IMR-90 (cell line): ENCODE measurements at regions not wholly inside any gene's neighbourhood (a gene's known extent, or its start where the extent isn't known, plus 50 kb on each side); places are given as distances from the start of the nearest gene placed in this dataset.

Experiments used
- ATAC-seq: fragments of 200-7000 bp; cut with Tn5 transposase; 2 replicates; pipeline ENCODE4 v1.9.1; 2020; ENCODE audit warnings: low read depth, mild to moderate bottlenecking, moderate library complexity
- BruUV-seq: library from RNA; stranded (reverse); fragments of 400-500 nt; replicated peaks from 2 replicates; lab custom pipeline; 2021; lab: Mats Ljungman, UMichigan
- CTCF ChIA-PET: fragments of 300-600 bp; formaldehyde crosslinking; extraction: SDS; loops from one replicate; lab custom pipeline; 2021; ENCODE audit warnings: antibody characterized with exemption; lab: Yijun Ruan, JAX
- POLR2A ChIA-PET: fragments of 300-600 bp; sonication (Branson Sonifier 250); formaldehyde crosslinking; loops from one replicate; lab custom pipeline; 2022; ENCODE audit warnings: antibody characterized with exemption; ENCODE audit not compliant: unreplicated experiment; lab: Charles Lee
- DNase-seq: peaks from one replicate; pipeline ENCODE4 v3.0.0; 2013
- H2AFZ ChIP-seq: replicated peaks from 2 replicates; pipeline ENCODE3; 2013; ENCODE audit warnings: low read length, mild to moderate bottlenecking; ENCODE audit not compliant: poor library complexity
- H2AK5ac ChIP-seq: 2 replicates; pipeline ENCODE4 v1.6.1; 2013; ENCODE audit warnings: low read depth, low read length, inconsistent platforms
- H2AK9ac ChIP-seq: replicated peaks from 2 replicates; pipeline ENCODE3; 2013; ENCODE audit warnings: mild to moderate bottlenecking, low read depth, low read length, moderate library complexity; ENCODE audit not compliant: poor library complexity
- H2BK120ac ChIP-seq: 2 replicates; pipeline ENCODE4 v1.6.1; 2013; ENCODE audit warnings: low read depth, low read length, inconsistent platforms
- H2BK15ac ChIP-seq: 3 replicates; pipeline ENCODE4 v1.6.1; 2013; ENCODE audit warnings: low read depth, low read length, inconsistent platforms
- H2BK20ac ChIP-seq: 2 replicates; pipeline ENCODE4 v1.6.1; 2013; ENCODE audit warnings: low read depth, mild to moderate bottlenecking, inconsistent platforms, low read length, moderate library complexity
- H2BK5ac ChIP-seq: 2 replicates; pipeline ENCODE4 v1.6.1; 2013; ENCODE audit warnings: mild to moderate bottlenecking, low read depth, low read length, inconsistent platforms; ENCODE audit not compliant: poor library complexity, severe bottlenecking
- H3K14ac ChIP-seq: replicated peaks from 2 replicates; pipeline ENCODE4 v1.6.1; 2013; ENCODE audit warnings: low read depth, low read length, inconsistent platforms
- H3K18ac ChIP-seq: 2 replicates; pipeline ENCODE4 v1.6.1; 2013; ENCODE audit warnings: low read depth, low read length, control low read depth
- H3K23ac ChIP-seq: 2 replicates; pipeline ENCODE4 v1.6.1; 2013; ENCODE audit warnings: low read depth, low read length, inconsistent platforms
- H3K27ac ChIP-seq: 2 replicates; pipeline ENCODE4 v1.5.1; 2013; ENCODE audit warnings: mild to moderate bottlenecking, control low read depth, low read length; ENCODE audit not compliant: insufficient read depth
- H3K27me3 ChIP-seq: 2 replicates; pipeline ENCODE4 v1.6.1; 2013; ENCODE audit warnings: low read length; ENCODE audit not compliant: control insufficient read depth, insufficient read depth
- H3K36me3 ChIP-seq: 2 replicates; pipeline ENCODE4 v1.6.1; 2013; ENCODE audit warnings: low read length, mixed read lengths; ENCODE audit not compliant: control insufficient read depth, insufficient read depth
- H3K4ac ChIP-seq: 2 replicates; pipeline ENCODE4 v1.6.1; 2013; ENCODE audit warnings: low read depth, low read length, inconsistent platforms
- H3K4me1 ChIP-seq: 2 replicates; pipeline ENCODE4 v1.6.1; 2013; ENCODE audit warnings: low read length, mixed read lengths; ENCODE audit not compliant: control insufficient read depth, insufficient read depth
- H3K4me2 ChIP-seq: 2 replicates; pipeline ENCODE4 v1.6.1; 2013; ENCODE audit warnings: low read depth, mild to moderate bottlenecking, control low read depth, low read length, moderate library complexity
- H3K4me3 ChIP-seq: 2 replicates; pipeline ENCODE4 v1.5.1; 2013; ENCODE audit warnings: low read depth, mild to moderate bottlenecking, control low read depth, low read length, moderate library complexity; ENCODE audit not compliant: insufficient read depth
- H3K56ac ChIP-seq: 2 replicates; pipeline ENCODE4 v1.6.1; 2013; ENCODE audit warnings: low read length, inconsistent platforms; ENCODE audit not compliant: insufficient read depth; ENCODE audit errors: extremely low read depth
- H3K79me1 ChIP-seq, 2 experiments: 2 replicates each; pipeline ENCODE4 v1.6.1; 2013; ENCODE audit warnings: low read length in 2 of 2, inconsistent platforms in 1 of 2, low read depth in 1 of 2
- H3K9ac ChIP-seq: 2 replicates; pipeline ENCODE4 v1.6.1; 2013; ENCODE audit warnings: low read depth, low read length, control low read depth
- H3K9me1 ChIP-seq: 2 replicates; pipeline ENCODE4 v1.6.1; 2013; ENCODE audit warnings: low read length, inconsistent platforms; ENCODE audit not compliant: insufficient read depth
- H3K9me3 ChIP-seq: 2 replicates; pipeline ENCODE4 v1.6.1; 2013; ENCODE audit warnings: low read length; ENCODE audit not compliant: control insufficient read depth, insufficient read depth
- H4K20me1 ChIP-seq: 2 replicates; pipeline ENCODE4 v1.6.1; 2013; ENCODE audit warnings: low read length, inconsistent platforms; ENCODE audit not compliant: insufficient read depth
- H4K5ac ChIP-seq: 2 replicates; pipeline ENCODE4 v1.6.1; 2013; ENCODE audit warnings: mild to moderate bottlenecking, low read depth, low read length, control low read depth
- H4K8ac ChIP-seq, 2 experiments: 2 replicates each; pipeline ENCODE4 v1.6.1; 2013; ENCODE audit warnings: low read depth in 2 of 2, low read length in 2 of 2, control low read depth in 1 of 2, inconsistent platforms in 1 of 2
- H4K91ac ChIP-seq: 2 replicates; pipeline ENCODE4 v1.6.1; 2013; ENCODE audit warnings: low read depth, low read length, inconsistent platforms; ENCODE audit not compliant: insufficient read depth
- CEBPB ChIP-seq: IDR thresholded peaks from 2 replicates; pipeline ENCODE4 v1.6.1; 2012; ENCODE audit warnings: low read depth, low read length, improper control_type of control experiment
- POLR2A ChIP-seq: IDR thresholded peaks from 2 replicates; pipeline ENCODE4 v1.6.1; 2012; ENCODE audit warnings: mild to moderate bottlenecking, low read depth, low read length
- WGBS, 2 experiments: methylation state at CpG; one replicate each; pipeline versions ENCODE4 v1.1.5 to v1.1.7; 2013; ENCODE audit warnings: missing lambda C conversion rate in 2 of 2; ENCODE audit not compliant: insufficient read length in 1 of 2; ENCODE audit errors: extremely low coverage in 2 of 2; 5-methylcytosine and 5-hydroxymethylcytosine counted together
- dilution Hi-C: fragments of 300-500 bp; cut with HindIII; formaldehyde crosslinking; loops from one replicate; pipeline ENCODE4 v1.14.3; 2018; ENCODE audit warnings: low sequenced_read_pairs; ENCODE audit not compliant: unreplicated experiment
- in situ Hi-C: fragments of 300-500 bp; cut with MboI; formaldehyde crosslinking; loops from 3 replicates; pipeline ENCODE4 v1.14.3; 2019; ENCODE audit warnings: low sequenced_read_pairs, inconsistent platforms, mixed read lengths
- intact Hi-C: fragments of 100-400 bp; cut with micrococcal nuclease; formaldehyde crosslinking; loops from 2 replicates; pipeline ENCODE4 v1.10.0; 2022

- no peak overlapping the region for H2BK15ac ChIP-seq
- whole genome bisulfite sequencing, 2 experiments = no CpG with 5 or more reads among the region's 2 CpGs
- H3K36me3 ChIP-seq = no peaks in the 10 kb centered on the region
- H2AFZ ChIP-seq = no peak overlapping the region
- no peak overlapping the region for H3K23ac ChIP-seq
- H4K20me1 ChIP-seq = no peaks in the 10 kb centered on the region
- no peak overlapping the region for H3K4me2 ChIP-seq
- no peaks in the 10 kb centered on the region for H3K9me1 ChIP-seq
- ChIA-PET POLR2A (no interaction called here), CTCF (no interaction called here)
- no peak overlapping the region for H3K9ac ChIP-seq
- H2AK5ac ChIP-seq = no peak overlapping the region
- H2BK5ac ChIP-seq = no peak overlapping the region
- no TSS peak for BruUV-seq
- no peak overlapping the region for H4K8ac ChIP-seq
- H3K27me3 ChIP-seq = 0 out of 2 replicates have a peak, but pooled peaks cover 2% of the 10 kb centered on the region
- no peak overlapping the region for H2BK120ac ChIP-seq
- H3K4me1 ChIP-seq = no peaks in the 10 kb centered on the region; the same call in 1 of the 2 replicates
- H3K79me1 ChIP-seq = no peaks in the 10 kb centered on the region
- H3K18ac ChIP-seq = no peak overlapping the region
- TF ChIP-seq CEBPB = no peak
- TF ChIP-seq POLR2A = no peak
- no peak overlapping the region for H3K27ac ChIP-seq
- in situ Hi-C loops (no loop called here), intact Hi-C loops (no loop called here), dilution Hi-C loops (no loop called here)
- H3K14ac ChIP-seq = no peak overlapping the region
- no peak overlapping the region for H3K56ac ChIP-seq
- H4K91ac ChIP-seq = no peak overlapping the region
- ATAC-seq (no peak), DNase-seq (no peak)
- H3K4me3 ChIP-seq = no peak overlapping the region
- no peak overlapping the region for H2BK20ac ChIP-seq
- no peaks in the 10 kb centered on the region for H3K9me3 ChIP-seq
- H2AK9ac ChIP-seq = no peak overlapping the region
- H4K5ac ChIP-seq = no peak overlapping the region
- H3K4ac ChIP-seq = no peak overlapping the region
Observed at GRCh38 chr6:150713487-150713886, 113.8 kb downstream of the PLEKHG1 start.
